ENCODE measurements at regions not wholly inside any gene's neighbourhood (a gene's known extent, or its start where the extent isn't known, plus 50 kb on each side); places are given as distances from the start of the nearest gene placed in this dataset.

GRCh38 chr5:9681706-9682105, 51.6 kb upstream of the TAS2R1 start:
- DNase-seq (ENCODE audit: low spot score in 2 of 2) (no peak), ATAC-seq (replicated peaks; ENCODE audit: extremely low read depth, poor library complexity, severe bottlenecking) (no peak)
- Mint-ChIP-seq H3K9me3 (peaks cover 17% of the 10 kb centered on the region), H3K27ac (ENCODE audit: low read depth) (no peak overlapping the region), H3K36me3 (ENCODE audit: insufficient read depth) (no peaks in the 10 kb centered on the region), H3K27me3 (no peaks in the 10 kb centered on the region), H3K4me1 (no peaks in the 10 kb centered on the region), H3K4me3 (no peak overlapping the region)
